Left kidney (tissue), 1 donor: ENCODE measurements at regions not wholly inside any gene's neighbourhood (a gene's known extent, or its start where the extent isn't known, plus 50 kb on each side); places are given as distances from the start of the nearest gene placed in this dataset.
"Not testable (repeated sequence)": the region's sequence is repeated elsewhere in the genome, so short reads cannot be mapped to it uniquely, and the experiment has no call there.

ENCODE experiments used
- DNase-seq: peaks from one replicate; pipeline ENCODE4 v3.0.0-alpha.2; 2013

GRCh38 chr3:152773633-152774032 is 61.3 kb upstream of the P2RY1 start:
- no peak for DNase-seq

GRCh38 chr3:152774230-152774629 is 60.7 kb upstream of the P2RY1 start:
- not testable (repeated sequence) for DNase-seq

GRCh38 chr3:152778022-152778421 is 56.9 kb upstream of the P2RY1 start:
- peak; percentile 22 for DNase-seq

GRCh38 chr3:152779653-152780052 is 55.3 kb upstream of the P2RY1 start:
- peak; percentile 44 for DNase-seq

GRCh38 chr3:152780553-152780952 is 54.4 kb upstream of the P2RY1 start:
- DNase-seq: no peak

- no peak for DNase-seq
Observed at GRCh38 chr3:152785051-152785450, 49.9 kb upstream of the P2RY1 start.
